Heart left ventricle (tissue), 16 donors: ENCODE measurements at regions not wholly inside any gene's neighbourhood (a gene's known extent, or its start where the extent isn't known, plus 50 kb on each side); places are given as distances from the start of the nearest gene placed in this dataset.

Experiments used
- ATAC-seq, 4 donors: fragments of 200-7000 bp; cut with Tn5 transposase; one replicate each; pipeline ENCODE4 v1.9.1; 2020 to 2022; ENCODE audit warnings: moderate library complexity in 4 of 4, mild to moderate bottlenecking in 3 of 4, moderate number of reproducible peaks in 1 of 4
- DNase-seq, 5 donors: peaks; one replicate each; pipeline ENCODE4 v3.0.0-alpha.2; 2020
- H3K27ac ChIP-seq, 12 donors: fragments of 200-600 bp; sonication (generic) in 4 of 12; one replicate each; pipeline versions ENCODE4 v1.5.0 to v1.8.0; 2016 to 2022; ENCODE audit warnings: mild to moderate bottlenecking in 2 of 12
- H3K27me3 ChIP-seq, 9 donors: fragments of 200-600 bp; sonication (generic) in 2 of 9; one replicate each; pipeline versions ENCODE4 v1.5.1 to v1.8.0; 2016 to 2022; ENCODE audit warnings: mild to moderate bottlenecking in 3 of 9
- H3K36me3 ChIP-seq, 9 donors: fragments of 200-600 bp; sonication (generic) in 2 of 9; one replicate each; pipeline versions ENCODE4 v1.5.0 to v1.8.0; 2018 to 2022; ENCODE audit warnings: mild to moderate bottlenecking in 2 of 9
- H3K4me1 ChIP-seq, 12 donors: fragments of 200-600 bp; sonication (generic) in 4 of 12; one replicate each; pipeline versions ENCODE4 v1.5.0 to v1.8.0; 2016 to 2022; ENCODE audit warnings: mild to moderate bottlenecking in 3 of 12
- H3K4me3 ChIP-seq, 12 donors: fragments of 200-600 bp; sonication (generic) in 4 of 12; one replicate each; pipeline versions ENCODE4 v1.5.0 to v1.8.0; 2017 to 2022; ENCODE audit warnings: mild to moderate bottlenecking in 9 of 12, moderate library complexity in 4 of 12
- H3K9me3 ChIP-seq, 12 donors: fragments of 200-600 bp; sonication (generic) in 4 of 12; one replicate each; pipeline versions ENCODE4 v1.5.0 to v1.8.0; 2016 to 2022; ENCODE audit warnings: mild to moderate bottlenecking in 1 of 12
- POLR2A ChIP-seq, 2 donors: fragments of 450-650 bp; IDR thresholded peaks; one replicate each; pipeline ENCODE4 v1.6.1; 2017; ENCODE audit warnings: antibody characterized with exemption in 2 of 2, mild to moderate bottlenecking in 2 of 2, moderate library complexity in 2 of 2
- WGBS, 4 donors: extraction: QIAGEN DNeasy Blood & Tissue Kit in 2 of 4; methylation state at CpG; one replicate each; pipeline versions ENCODE4 v1.1.5 to v1.1.7; 2013 to 2018; 5-methylcytosine and 5-hydroxymethylcytosine counted together
- intact Hi-C, 10 donors: fragments of 100-400 bp; cut with DNase I; formaldehyde crosslinking; loops; one replicate each; pipeline versions ENCODE4 v1.11.1 to v1.14.2; 2022
- TF ChIP-seq, protein P1 (sequence below), 12 donors: fragments of 200-600 bp; sonication (generic) in 4 of 12; IDR thresholded peaks; one replicate each; pipeline versions ENCODE4 v1.5.0 to v1.8.0; 2018 to 2022; ENCODE audit warnings: antibody characterized with exemption in 12 of 12, mild to moderate bottlenecking in 5 of 12
- donor health status: ischemic (EF 13 %, LVEDD 7.1; RV severe dilation, severe dysfunction).
- donor health status: healthy with polysubstance abuse.
- donor health status: DM: no; HTN: yes; CAD: no.
- donor health status: DM: no; HTN: no; CAD: no.
- donor health status: ischemic (EF 25% LVEDD 6.9; RV normal size, moderate dysfunction).
- donor health status: ischemic (EF 25% LVEDD 5.7; RV mildly dilated, moderate dysfunction).
- donor health status: healthy.
- donor health status: DM: yes; HTN: yes; CAD: no.
- donor health status: ischemic (EF 35%, LVEDD 5.7; RV mildly dilated, moderate dysfunction).
- donor health status: nonischemic (EF 11% LVEDD 7.7; RV severe dilation, severe dysfunction).
- donor health status: DM: yes; HTN: yes; CAD: no.
- donor health status: PGD.
- donor health status: ischemic (EF 29% LVEDD 5.4; RV normal size, mild dysfunction).
- donor health status: nonischemic (EF 23%, LVEDD 6.1; RV moderate dilation, normal function).

DNA sequence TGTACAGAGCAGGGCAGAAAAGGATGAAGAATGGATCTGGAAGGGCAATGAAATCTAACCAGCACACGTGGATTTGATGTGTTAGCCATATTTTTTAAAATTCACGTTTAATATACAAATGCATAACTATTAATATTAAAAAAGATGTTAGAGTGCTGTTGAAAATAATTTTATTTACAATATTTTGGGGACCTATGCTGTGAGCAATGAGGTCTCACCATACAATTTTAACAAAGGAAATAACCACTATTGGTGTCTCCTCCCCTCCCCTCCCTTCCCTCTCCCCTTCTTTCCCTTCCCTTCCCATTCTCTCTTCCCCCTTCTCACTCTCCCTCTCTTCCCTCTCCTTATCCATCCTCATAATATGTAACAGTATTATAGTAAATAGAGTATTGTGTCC is 64.2 kb upstream of the GPR139 start:
- no peak for TF ChIP-seq POLR2A (IDR thresholded peaks at IDR 0.05)
- TF ChIP-seq, protein P1, sequence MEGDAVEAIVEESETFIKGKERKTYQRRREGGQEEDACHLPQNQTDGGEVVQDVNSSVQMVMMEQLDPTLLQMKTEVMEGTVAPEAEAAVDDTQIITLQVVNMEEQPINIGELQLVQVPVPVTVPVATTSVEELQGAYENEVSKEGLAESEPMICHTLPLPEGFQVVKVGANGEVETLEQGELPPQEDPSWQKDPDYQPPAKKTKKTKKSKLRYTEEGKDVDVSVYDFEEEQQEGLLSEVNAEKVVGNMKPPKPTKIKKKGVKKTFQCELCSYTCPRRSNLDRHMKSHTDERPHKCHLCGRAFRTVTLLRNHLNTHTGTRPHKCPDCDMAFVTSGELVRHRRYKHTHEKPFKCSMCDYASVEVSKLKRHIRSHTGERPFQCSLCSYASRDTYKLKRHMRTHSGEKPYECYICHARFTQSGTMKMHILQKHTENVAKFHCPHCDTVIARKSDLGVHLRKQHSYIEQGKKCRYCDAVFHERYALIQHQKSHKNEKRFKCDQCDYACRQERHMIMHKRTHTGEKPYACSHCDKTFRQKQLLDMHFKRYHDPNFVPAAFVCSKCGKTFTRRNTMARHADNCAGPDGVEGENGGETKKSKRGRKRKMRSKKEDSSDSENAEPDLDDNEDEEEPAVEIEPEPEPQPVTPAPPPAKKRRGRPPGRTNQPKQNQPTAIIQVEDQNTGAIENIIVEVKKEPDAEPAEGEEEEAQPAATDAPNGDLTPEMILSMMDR (IDR thresholded peaks at IDR 0.05): no peak
- DNase-seq (no peak), ATAC-seq (no peak)
- Histone ChIP-seq H3K9me3 (peaks cover 0 to 4% (median 0%) of the 10 kb centered on the region in 12 donors), H3K4me3 (no peak overlapping the region), H3K36me3 (no peaks in the 10 kb centered on the region), H3K27ac (no peak overlapping the region), H3K4me1 (no peaks in the 10 kb centered on the region), H3K27me3 (peaks cover 0 to 4% (median 0%) of the 10 kb centered on the region in 9 donors)
- intact Hi-C loops: no loop called here
- WGBS, 4 donors: 70 to 80% (median 72%) methylated on average over 2 of the region's 2 CpGs

DNA sequence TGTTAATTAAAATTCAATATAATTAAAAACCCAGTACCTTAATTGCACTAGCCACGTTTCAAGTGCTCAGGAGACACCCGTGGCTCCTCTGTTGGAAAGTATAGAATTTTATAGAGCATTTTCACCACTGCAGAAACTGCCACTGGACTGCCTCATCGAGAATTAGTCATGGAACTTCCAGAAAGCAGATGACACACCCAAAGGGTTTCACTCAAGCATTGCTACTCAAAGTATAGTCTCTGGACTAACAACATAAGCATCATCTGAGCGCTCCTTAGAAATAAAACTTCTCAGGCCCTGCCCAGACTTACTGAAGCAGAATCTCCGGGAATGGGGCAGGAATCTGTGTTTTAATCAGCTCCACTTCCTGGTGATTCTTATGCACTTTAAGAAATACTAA is 63.5 kb upstream of the GPR139 start:
- WGBS, 4 donors: 64 to 70% (median 66%) methylated on average over 5 of the region's 5 CpGs
- intact Hi-C loops: no loop called here
- no peak for DNase-seq
- peaks cover 0 to 4% (median 0%) of the 10 kb centered on the region in 9 donors for H3K27me3 ChIP-seq
- no peaks in the 10 kb centered on the region for H3K4me1 ChIP-seq
- peaks cover 0 to 4% (median 0%) of the 10 kb centered on the region in 12 donors for H3K9me3 ChIP-seq
- no peak overlapping the region for H3K27ac ChIP-seq
- H3K36me3 ChIP-seq: no peaks in the 10 kb centered on the region
- no peak overlapping the region for H3K4me3 ChIP-seq
- no peak for ATAC-seq
- TF ChIP-seq, protein P1 (IDR thresholded peaks at IDR 0.05): no peak
- no peak for TF ChIP-seq POLR2A (IDR thresholded peaks at IDR 0.05)

DNA sequence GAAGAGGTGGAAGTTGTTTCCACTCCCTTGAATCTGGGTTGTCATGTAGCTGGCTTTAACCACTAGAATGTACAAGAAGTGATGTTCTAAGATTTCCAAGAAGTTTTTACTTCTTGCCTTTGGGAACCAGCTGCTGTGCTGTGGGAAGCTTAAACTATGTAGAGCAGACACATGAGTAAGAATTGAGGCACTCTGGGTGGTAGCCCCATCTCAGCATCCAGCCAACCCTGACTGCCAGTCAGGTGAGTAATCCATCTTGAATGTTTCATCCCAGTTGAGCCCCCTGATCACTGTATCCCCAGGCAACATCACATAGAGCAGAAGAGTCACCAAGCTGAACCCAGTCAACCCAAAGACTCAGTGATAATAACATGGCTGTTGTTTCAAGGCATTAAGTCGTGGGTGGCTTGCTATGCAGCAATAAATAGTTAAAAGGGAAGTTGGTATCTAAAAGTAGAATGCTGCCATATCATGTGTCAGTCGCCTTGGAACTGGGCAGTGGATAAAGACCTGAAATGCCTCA is 62.8 kb upstream of the GPR139 start:
- no peak for ATAC-seq
- TF ChIP-seq, protein P1 (IDR thresholded peaks at IDR 0.05): no peak
- TF ChIP-seq POLR2A (IDR thresholded peaks at IDR 0.05): no peak
- H3K36me3 ChIP-seq: no peaks in the 10 kb centered on the region
- no peak for DNase-seq
- H3K9me3 ChIP-seq: peaks cover 0 to 4% (median 0%) of the 10 kb centered on the region in 12 donors
- intact Hi-C loops: no loop called here
- H3K4me1 ChIP-seq: no peaks in the 10 kb centered on the region
- no peak overlapping the region for H3K27ac ChIP-seq
- H3K4me3 ChIP-seq: no peak overlapping the region
- 53 to 58% (median 54%) methylated on average over 2 of the region's 2 CpGs for WGBS, 4 donors
- peaks cover 0 to 4% (median 0%) of the 10 kb centered on the region in 9 donors for H3K27me3 ChIP-seq

DNA sequence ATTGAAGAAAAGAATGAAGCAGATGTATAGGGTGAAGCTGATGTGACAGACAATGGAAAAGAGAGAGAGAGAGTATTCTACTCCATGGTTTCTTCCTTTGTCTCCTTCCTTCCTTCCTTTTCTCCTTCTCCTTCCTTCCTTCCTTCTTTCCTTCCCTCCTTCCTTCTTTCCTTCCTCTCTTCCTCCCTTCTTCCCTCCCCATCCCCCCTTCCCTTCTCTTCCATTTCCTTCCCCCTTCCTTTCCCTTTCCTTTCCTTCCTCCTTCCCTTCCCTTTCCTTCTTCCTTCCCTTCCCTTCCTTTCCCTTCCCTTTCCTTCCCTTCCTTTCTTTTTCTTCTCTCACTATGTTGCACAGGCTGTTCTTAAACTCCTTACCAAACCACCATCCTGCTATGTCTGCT is 55.7 kb upstream of the GPR139 start:
- intact Hi-C loops: no loop called here
- Histone ChIP-seq H3K27ac (no peak overlapping the region), H3K27me3 (peaks cover 0 to 4% (median 0%) of the 10 kb centered on the region in 9 donors), H3K36me3 (no peaks in the 10 kb centered on the region), H3K4me3 (no peak overlapping the region), H3K4me1 (no peaks in the 10 kb centered on the region), H3K9me3 (peaks cover 0 to 17% (median 5%) of the 10 kb centered on the region in 12 donors)
- no peak for TF ChIP-seq POLR2A (IDR thresholded peaks at IDR 0.05)
- TF ChIP-seq, protein P1 (IDR thresholded peaks at IDR 0.05): no peak
- DNase-seq (no peak), ATAC-seq (no peak)
